HEK293 (cell line): ENCODE measurements at regions not wholly inside any gene's neighbourhood (a gene's known extent, or its start where the extent isn't known, plus 50 kb on each side); places are given as distances from the start of the nearest gene placed in this dataset.

ENCODE experiments used
- ATF2 ChIP-seq: fragments of 450-650 bp; formaldehyde crosslinking; IDR thresholded peaks from 2 replicates; pipeline ENCODE4 v1.5.1; 2016; ENCODE audit warnings: missing biosample characterization, missing genetic modification characterization, low read depth
- CTCF ChIP-seq: fragments of 450-650 bp; formaldehyde crosslinking; IDR thresholded peaks from 2 replicates; pipeline ENCODE4 v1.5.1; 2016; ENCODE audit warnings: missing biosample characterization, missing genetic modification characterization
- REPIN1 ChIP-seq: fragments of 450-650 bp; formaldehyde crosslinking; IDR thresholded peaks from 2 replicates; pipeline ENCODE4 v1.5.1; 2017; ENCODE audit warnings: missing biosample characterization, missing genetic modification characterization, low read depth
- SETDB1 ChIP-seq: IDR thresholded peaks from one replicate; pipeline ENCODE4 v1.6.1; 2017; ENCODE audit warnings: mild to moderate bottlenecking, low read length, moderate library complexity, mixed read lengths; ENCODE audit not compliant: insufficient read length
- ZBTB44 ChIP-seq: fragments of 450-650 bp; IDR thresholded peaks from 2 replicates; pipeline ENCODE4 v1.5.1; 2018; ENCODE audit warnings: missing biosample characterization, mild to moderate bottlenecking, missing genetic modification characterization
- ZNF692 ChIP-seq: fragments of 450-650 bp; formaldehyde crosslinking; IDR thresholded peaks from 2 replicates; pipeline ENCODE4 v1.5.1; 2016; ENCODE audit warnings: missing biosample characterization, missing genetic modification characterization
- ZNF768 ChIP-seq: fragments of 450-650 bp; formaldehyde crosslinking; IDR thresholded peaks from 2 replicates; pipeline ENCODE4 v1.5.1; 2018; ENCODE audit warnings: missing biosample characterization, mild to moderate bottlenecking, missing genetic modification characterization
- ZSCAN5A ChIP-seq: fragments of 450-650 bp; formaldehyde crosslinking; IDR thresholded peaks from 2 replicates; pipeline ENCODE4 v1.5.1; 2016; ENCODE audit warnings: missing biosample characterization, missing genetic modification characterization

- TF ChIP-seq ZSCAN5A (tag by site-specific recombination) (no peak), ZNF768 (tag by site-specific recombination) (no peak), ATF2 (no peak), ZNF692 (tag by site-specific recombination) (no peak), SETDB1 (no peak), ZBTB44 (no peak), REPIN1 (no peak), CTCF (tag by site-specific recombination) (no peak)
Observed at GRCh38 chr18:25005541-25006403, 346.2 kb downstream of the ZNF521 start.
